Ascending aorta (tissue), 2 donors: ENCODE measurements at regions not wholly inside any gene's neighbourhood (a gene's known extent, or its start where the extent isn't known, plus 50 kb on each side); places are given as distances from the start of the nearest gene placed in this dataset.

ENCODE experiments used
- DNase-seq, 2 donors: peaks; one replicate each; pipeline ENCODE4 v3.0.0-alpha.2; 2019; ENCODE audit warnings: low spot score in 2 of 2
- H3K27ac ChIP-seq, 2 donors: fragments of 200-600 bp; sonication (generic); one replicate each; pipeline ENCODE4 v1.5.1; 2016 to 2017; ENCODE audit warnings: mild to moderate bottlenecking in 1 of 2
- H3K27me3 ChIP-seq: fragments of 200-600 bp; sonication (generic); one replicate; pipeline ENCODE4 v1.5.1; 2017
- H3K36me3 ChIP-seq, 2 donors: fragments of 200-600 bp; sonication (generic); one replicate each; pipeline ENCODE4 v1.5.1; 2016
- H3K4me1 ChIP-seq, 2 donors: fragments of 200-600 bp; sonication (generic); one replicate each; pipeline ENCODE4 v1.5.1; 2016 to 2017; ENCODE audit warnings: mild to moderate bottlenecking in 1 of 2
- H3K4me3 ChIP-seq, 2 donors: fragments of 200-600 bp; sonication (generic); one replicate each; pipeline ENCODE4 v1.5.1; 2016 to 2017; ENCODE audit warnings: mild to moderate bottlenecking in 1 of 2
- H3K9me3 ChIP-seq, 2 donors: fragments of 200-600 bp; sonication (generic); one replicate each; pipeline ENCODE4 v1.5.1; 2016
- CTCF ChIP-seq, 3 experiments: fragments of 200-600 bp in 2 of 3; fragments of 450-650 bp in 1 of 3; sonication (generic) in 2 of 3; IDR thresholded peaks; one replicate each; pipeline ENCODE4 v1.5.1; 2016 to 2019; ENCODE audit warnings: antibody characterized with exemption in 3 of 3, mild to moderate bottlenecking in 1 of 3, moderate library complexity in 1 of 3
- intact Hi-C: fragments of 100-400 bp; cut with DNase I; formaldehyde crosslinking; loops from one replicate; pipeline ENCODE4 v1.15.1; 2023

GRCh38 chr1:213891989-213892902 lies 95.5 kb upstream of the PROX1 start:
- intact Hi-C loops = no loop called here
- DNase-seq = no peak

DNA sequence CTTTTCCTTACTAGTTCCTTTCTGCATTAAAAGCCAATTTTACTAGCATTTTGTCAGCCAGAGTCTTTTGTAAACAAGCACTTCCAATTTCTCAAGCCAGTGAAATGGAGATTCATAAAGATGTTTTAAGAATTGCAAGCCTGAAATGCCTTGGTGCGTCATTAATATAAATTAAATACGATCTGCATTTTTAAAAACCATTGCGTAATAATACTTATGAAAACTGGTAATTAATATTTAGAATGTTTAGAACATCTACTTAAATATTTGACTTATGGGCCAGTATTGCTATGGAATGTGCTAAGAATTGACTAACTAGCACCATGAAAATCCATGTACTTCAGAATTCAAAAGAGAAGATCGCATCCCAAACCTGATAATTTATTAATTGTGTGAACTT lies 89.1 kb upstream of the PROX1 start:
- no peak for TF ChIP-seq CTCF (IDR thresholded peaks at IDR 0.05)
- H3K9me3 ChIP-seq = no peaks in the 10 kb centered on the region
- no peak for DNase-seq
- no peak overlapping the region for H3K4me3 ChIP-seq
- no peaks in the 10 kb centered on the region for H3K4me1 ChIP-seq
- intact Hi-C loops = no loop called here
- H3K36me3 ChIP-seq = no peaks in the 10 kb centered on the region
- H3K27me3 ChIP-seq = no peaks in the 10 kb centered on the region
- no peak overlapping the region for H3K27ac ChIP-seq

More at GRCh38 chr1:213891989-213892902, 95.5 kb upstream of the PROX1 start:
- Histone ChIP-seq H3K27ac (no peak overlapping the region), H3K4me3 (no peak overlapping the region), H3K27me3 (no peaks in the 10 kb centered on the region), H3K36me3 (no peaks in the 10 kb centered on the region), H3K9me3 (no peaks in the 10 kb centered on the region), H3K4me1 (no peaks in the 10 kb centered on the region)
- TF ChIP-seq CTCF (IDR thresholded peaks at IDR 0.05) = no peak

- H3K4me3 ChIP-seq = no peak overlapping the region
- no peaks in the 10 kb centered on the region for H3K9me3 ChIP-seq
Measured at GRCh38 chr1:213899413-213899812, 88.4 kb upstream of the PROX1 start.

DNA sequence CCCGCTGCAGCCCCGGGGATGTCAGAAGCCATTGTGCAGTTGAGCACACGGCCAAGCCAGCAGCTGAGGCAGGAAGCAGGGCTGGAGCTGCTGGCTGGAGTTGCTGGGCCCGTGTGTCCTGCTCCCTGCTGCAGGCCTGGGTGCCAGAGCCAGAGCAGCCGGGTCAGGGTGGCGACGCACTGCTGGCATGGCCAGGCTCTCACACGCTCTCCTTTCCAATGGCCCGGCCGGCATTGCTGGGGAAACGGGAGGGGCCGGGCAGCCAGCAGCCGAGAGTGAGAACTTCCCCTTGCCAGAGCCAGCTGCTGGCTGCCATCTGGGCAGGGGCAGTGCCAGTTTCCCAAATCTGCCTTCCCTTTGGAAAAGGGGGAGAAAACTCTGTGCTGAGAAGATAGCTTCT lies 82.4 kb upstream of the PROX1 start:
- Histone ChIP-seq H3K9me3 (no peaks in the 10 kb centered on the region), H3K27ac (no peak overlapping the region), H3K36me3 (no peaks in the 10 kb centered on the region), H3K4me1 (no peaks in the 10 kb centered on the region), H3K27me3 (no peaks in the 10 kb centered on the region), H3K4me3 (no peak overlapping the region)
- intact Hi-C loops = no loop called here
- DNase-seq = no peak
- TF ChIP-seq CTCF (IDR thresholded peaks at IDR 0.05) = no peak

More at GRCh38 chr1:213899413-213899812, 88.4 kb upstream of the PROX1 start:
- intact Hi-C loops = no loop called here
- H3K27me3 ChIP-seq = no peaks in the 10 kb centered on the region
- no peak overlapping the region for H3K27ac ChIP-seq
- H3K4me1 ChIP-seq = no peaks in the 10 kb centered on the region
- no peak for TF ChIP-seq CTCF (IDR thresholded peaks at IDR 0.05)
- no peak for DNase-seq
- H3K36me3 ChIP-seq = no peaks in the 10 kb centered on the region

DNA sequence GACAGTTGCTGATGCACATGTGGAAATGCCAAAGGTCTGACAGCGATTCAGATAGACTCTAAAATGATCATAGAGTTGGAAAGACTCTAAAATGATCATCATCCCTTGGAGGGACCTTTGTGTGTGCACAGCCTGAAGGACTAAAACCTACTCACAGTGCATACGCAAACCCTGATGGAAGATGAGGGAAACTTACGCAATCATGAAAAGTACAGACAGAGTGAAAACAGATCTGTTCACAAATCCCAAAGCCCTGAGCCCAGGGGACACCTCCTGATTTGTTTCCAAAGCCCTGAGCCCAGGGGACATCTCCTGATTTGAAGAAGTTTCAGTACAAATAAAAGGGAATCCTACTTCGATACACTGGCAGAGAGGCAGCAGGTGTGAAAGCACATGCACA lies 79.3 kb upstream of the PROX1 start:
- Histone ChIP-seq H3K36me3 (no peaks in the 10 kb centered on the region), H3K27me3 (no peaks in the 10 kb centered on the region), H3K9me3 (no peaks in the 10 kb centered on the region), H3K4me3 (no peak overlapping the region), H3K4me1 (no peaks in the 10 kb centered on the region), H3K27ac (no peak overlapping the region)
- intact Hi-C loops = no loop called here
- no peak for DNase-seq
- no peak for TF ChIP-seq CTCF (IDR thresholded peaks at IDR 0.05)
